ENCODE measurements at regions not wholly inside any gene's neighbourhood (a gene's known extent, or its start where the extent isn't known, plus 50 kb on each side); places are given as distances from the start of the nearest gene placed in this dataset.
"Not testable (repeated sequence)": the region's sequence is repeated elsewhere in the genome, so short reads cannot be mapped to it uniquely, and the experiment has no call there.

DNA sequence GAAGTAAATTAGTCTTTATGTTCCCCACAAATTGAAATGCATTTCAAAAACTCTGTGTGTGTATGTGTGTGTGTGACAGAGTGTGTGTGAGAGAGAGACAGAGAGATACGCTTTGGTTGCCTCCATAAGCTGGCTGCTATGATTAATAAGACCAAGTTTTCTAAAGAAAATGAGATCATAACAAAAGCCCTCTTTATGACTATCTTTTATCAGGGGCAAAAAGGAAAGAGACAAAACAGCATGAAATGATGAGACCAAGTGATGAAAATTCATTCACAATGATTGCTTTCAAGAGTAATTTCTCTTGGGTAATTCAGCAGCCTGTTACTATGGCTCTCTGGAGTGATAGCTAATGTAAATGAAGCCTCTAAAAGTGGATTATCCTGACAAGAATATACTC, 277.6 kb upstream of the PLEKHG7 start:
- DNase-seq (ENCODE audit: low spot score), result no peak

DNA sequence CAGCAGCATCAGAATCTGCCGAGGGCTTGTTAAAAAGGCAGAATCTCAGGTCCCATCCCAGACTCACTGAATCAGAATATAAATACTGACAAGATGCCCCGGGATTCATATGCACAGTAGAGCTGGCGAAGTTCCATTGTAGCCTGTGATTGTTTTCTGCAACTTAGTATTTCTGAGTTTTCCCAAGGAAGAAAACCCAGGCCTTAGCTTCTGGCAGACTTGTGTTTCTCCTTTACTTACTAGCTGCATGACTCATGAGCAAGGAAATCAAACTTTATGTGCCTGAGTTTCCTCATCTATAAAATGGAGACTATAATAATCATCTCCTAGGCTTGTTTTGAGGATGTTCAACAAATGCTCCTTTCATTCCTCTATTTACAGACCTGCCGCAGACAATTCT, 278.5 kb upstream of the PLEKHG7 start:
- DNase-seq (ENCODE audit: low spot score), result no peak

DNA sequence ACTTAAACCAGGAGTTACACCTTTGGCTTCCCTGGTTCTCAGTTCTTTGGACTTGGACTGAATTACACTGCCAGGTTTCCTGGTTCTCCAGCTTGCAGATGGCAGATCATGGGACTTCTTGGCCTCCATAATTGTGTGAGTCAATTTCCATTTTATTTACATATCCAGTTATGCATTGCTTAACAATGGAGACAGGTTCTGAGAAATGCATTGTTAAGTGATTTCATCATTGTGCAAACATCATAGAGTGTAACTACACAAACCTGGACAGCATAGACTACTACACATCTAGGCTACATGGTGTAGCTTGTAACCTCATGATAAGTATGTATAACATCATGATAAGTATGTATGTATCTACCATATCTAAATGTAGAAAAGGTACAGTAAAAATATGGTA, 276.1 kb upstream of the BTG1 start:
- DNase-seq (ENCODE audit: low spot score), result no peak

DNA sequence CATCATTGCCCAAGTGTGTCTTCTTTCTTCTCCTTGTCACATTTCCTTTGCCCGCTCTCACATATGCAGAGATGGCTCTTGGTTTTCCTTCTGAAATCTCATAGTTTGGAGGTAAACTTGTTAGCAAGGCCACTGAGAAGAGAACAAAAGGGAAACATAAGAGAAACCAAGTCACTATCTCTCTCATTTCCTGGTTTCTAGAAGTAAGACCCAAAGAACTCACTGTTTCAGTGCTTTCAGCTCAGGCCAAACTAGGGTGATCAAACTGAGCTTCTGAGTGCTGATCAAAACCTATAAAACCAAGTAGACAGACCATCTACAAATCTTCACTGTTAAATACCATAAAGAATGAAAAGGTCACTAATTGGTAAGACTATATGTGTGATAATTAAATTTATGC, 275.4 kb upstream of the BTG1 start:
- DNase-seq (ENCODE audit: low spot score), result no peak

DNA sequence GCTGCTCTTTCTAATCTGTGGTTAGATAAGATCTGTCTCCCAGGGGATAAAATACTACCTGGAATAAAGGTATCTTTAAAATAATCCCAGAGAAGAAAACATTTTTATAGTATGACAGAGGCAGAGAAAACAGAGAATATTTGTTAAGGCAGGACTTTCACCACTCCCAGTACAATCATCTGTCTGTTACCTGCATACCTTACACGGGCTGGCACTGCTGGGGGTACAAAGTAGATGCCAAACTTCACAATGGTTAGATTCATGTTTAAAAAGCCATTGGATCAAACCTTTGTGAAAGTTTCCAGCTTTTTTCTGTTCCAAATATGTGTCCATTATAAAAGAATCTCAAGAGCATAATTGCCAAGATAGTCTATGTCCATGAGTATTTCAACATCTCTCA, 273.6 kb upstream of the BTG1 start:
- DNase-seq (ENCODE audit: low spot score), result no peak

DNA sequence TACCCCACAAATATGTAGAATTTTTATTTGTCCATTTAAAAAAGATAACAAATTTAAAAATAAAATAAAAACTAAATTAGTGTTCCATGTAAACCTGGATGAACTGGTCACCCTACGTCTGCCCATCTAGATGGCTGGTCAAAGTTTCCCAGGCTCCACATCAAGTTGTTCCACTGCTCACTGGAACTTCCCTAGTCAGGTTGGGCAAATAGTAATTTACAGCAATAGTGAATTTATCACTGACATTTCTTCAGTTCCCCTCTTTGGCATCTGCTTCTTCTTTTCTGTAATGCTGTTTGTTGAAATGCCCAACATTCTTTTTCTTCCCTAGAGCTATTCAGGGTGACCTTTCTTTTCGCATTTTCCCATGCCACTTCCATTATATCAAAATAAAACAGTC, 272.7 kb upstream of the BTG1 start:
- DNase-seq (ENCODE audit: low spot score), result no peak

DNA sequence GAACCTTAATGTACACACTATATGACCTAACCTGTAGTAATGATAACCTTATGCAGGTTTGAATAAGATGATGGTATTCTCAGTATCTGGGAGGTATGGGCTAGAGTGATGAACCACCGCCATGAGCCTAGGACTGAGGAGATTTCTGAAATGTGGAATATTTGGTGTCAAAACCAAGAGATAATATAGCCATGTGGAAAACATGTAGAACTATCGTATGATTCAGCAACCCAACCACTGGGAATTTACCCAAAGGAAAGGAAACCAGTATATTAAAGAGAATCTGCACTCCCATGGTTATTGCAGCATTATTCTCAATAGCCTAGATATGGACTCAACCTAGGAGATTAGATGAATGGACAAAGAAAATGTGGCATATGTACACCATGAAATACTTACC, 271.7 kb upstream of the BTG1 start:
- DNase-seq (ENCODE audit: low spot score), result no peak

DNA sequence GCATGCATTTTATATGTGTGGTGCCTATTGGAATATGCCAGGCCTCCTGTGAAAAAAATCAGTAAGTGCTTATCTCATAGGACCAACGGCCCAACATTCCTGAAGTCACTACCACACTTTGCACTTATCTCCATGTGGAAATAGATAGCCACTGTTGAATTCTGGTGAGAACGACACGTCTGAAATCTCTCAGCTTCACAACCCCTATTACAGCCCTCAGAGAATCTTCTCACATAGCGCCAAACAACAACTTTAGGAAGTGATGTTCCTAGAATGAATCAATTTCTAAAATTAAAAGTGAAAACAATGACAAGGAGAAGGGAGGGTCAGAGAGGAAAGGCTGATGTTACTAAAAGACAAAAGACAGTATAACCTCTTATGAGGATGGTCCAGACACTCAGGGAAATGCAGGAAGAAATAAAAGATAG, 270.8 kb upstream of the BTG1 start:
- DNase-seq (ENCODE audit: low spot score), result no peak

DNA sequence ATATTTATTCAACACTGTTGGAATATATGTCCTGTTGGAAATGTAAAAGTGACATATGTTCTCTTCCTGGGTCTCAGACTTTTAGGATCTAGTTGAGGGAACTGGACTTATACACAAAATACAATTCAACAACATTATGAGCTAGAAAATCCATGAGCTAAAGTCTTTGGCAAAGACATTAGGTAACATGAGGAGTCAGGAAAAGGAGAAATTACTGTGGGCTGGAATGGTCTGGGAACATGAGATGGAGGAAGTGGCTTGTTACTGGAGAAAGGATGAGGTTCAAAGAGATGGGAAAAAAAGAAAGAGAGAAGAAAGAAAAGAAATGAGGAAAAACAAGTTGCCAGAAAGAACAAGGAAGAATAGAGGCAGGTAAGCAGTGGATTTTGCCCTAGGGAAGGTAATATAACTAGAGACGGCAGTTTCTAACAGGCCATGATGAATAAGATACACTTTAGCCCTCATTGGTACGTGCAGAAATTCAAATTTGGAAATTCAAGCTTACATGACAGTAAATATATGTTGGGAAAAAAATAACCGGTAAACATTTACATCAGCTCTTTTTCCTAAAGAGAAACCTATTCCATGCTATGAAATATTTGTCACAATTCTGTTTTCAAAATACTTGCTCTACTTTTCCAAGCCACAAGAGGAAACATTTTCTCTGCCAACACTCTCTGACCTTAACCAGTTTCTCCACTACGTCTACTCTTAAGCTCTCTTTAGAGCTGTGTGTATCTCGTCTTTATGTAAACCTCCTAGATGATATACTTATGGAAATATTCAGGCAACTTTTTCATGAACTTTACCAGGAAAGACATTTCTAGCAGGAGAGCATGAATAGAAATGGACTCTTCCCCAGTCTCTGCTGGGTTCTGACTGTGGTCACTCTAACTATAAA, 268.8 kb upstream of the BTG1 start:
- DNase-seq (ENCODE audit: low spot score), result no peak

DNA sequence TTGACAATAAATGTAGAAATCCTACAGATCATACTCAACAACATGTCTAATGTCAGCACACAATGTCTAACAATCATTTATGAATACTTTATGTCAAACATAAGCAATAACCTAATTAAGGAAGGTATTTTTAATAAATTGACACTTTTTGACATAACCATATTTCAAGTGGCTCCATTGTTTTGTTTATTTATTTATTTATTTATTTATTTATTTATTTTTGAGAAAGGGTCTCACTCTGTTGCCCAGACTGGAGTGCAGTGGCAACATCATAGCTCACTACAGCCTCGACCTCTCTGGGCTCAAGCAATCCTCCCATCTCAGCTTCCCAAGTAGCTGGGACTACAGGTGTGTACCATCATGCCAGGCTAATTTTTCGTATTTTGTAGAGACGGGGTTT, 267.6 kb upstream of the BTG1 start:
- no peak for DNase-seq (ENCODE audit: low spot score)

DNA sequence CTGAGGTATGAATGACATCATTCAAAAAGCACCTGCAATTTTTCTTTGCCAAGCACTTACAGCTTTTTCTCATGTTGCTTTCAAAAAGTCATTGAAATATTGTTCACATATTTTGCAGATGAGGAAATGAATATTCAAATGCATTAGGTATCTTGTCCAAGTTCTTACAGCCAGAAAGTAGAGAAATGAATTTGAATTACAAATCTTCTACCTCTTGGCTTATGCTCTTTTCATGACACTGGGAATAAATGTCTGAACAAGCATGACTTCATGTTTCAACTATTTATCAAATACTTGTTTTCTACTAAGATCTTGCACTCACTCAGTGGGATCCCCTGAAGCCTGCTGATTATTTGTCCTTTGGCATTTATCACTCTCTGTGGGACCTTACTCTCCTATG, 267.2 kb upstream of the BTG1 start:
- no peak for DNase-seq (ENCODE audit: low spot score)

DNA sequence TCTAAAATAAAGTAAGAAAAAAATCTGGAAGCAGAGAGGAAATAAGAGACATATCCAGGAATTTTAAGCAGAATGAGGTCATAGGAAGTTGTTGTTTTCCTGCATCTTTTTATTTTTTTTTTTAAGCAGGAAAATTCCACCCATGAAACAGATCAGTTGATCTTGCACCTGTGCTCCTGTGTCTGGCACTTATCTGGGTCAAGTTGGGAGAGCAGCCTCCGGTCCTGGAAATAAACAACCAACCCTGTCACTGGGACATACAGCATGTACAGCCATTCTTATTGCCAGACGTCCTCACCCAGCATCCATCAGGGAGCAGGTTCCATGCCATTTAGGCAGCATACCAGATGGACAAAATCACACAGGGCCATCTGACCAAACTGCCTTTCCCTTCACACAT, 266.0 kb upstream of the BTG1 start:
- no peak for DNase-seq (ENCODE audit: low spot score)

DNA sequence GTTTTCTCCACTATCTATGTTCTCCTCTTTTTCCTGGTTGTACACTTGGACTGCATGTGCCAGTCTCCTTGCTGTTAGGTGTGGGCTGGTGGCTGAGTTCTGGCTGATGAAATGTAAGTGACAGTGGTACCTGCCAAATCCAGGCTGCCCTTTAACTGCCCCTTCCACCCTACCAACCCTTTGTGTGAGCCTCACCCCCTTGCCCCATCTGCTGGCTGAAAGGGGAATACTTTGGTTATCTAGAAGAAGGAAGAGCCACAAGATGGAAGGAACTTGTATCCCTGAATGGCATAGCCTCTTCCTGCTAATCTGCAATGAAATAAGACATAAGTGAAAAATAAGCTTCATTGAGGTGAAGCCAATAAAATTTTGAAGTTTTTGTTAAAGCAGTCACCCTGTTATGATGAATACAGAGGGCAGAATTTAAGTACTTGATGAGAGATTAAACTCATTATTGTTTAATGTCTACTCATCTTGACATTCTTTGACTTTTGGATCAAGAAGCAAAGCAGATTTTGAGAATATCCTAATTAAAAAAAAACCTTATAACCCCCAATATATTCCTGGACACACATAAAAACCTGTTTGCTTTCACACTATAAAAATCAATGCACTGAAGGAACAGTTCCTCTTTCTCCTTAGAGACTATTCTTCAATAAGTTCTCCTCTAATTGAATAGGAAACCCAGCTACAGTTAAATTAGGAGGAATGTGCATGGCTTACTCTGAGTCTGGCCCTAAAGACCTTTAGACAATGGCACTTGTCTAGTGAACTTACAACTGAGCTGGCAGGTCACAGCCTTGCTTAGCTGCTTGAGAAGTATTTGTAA, 262.6 kb upstream of the BTG1 start:
- peak; percentile 50 for DNase-seq (ENCODE audit: low spot score)

DNA sequence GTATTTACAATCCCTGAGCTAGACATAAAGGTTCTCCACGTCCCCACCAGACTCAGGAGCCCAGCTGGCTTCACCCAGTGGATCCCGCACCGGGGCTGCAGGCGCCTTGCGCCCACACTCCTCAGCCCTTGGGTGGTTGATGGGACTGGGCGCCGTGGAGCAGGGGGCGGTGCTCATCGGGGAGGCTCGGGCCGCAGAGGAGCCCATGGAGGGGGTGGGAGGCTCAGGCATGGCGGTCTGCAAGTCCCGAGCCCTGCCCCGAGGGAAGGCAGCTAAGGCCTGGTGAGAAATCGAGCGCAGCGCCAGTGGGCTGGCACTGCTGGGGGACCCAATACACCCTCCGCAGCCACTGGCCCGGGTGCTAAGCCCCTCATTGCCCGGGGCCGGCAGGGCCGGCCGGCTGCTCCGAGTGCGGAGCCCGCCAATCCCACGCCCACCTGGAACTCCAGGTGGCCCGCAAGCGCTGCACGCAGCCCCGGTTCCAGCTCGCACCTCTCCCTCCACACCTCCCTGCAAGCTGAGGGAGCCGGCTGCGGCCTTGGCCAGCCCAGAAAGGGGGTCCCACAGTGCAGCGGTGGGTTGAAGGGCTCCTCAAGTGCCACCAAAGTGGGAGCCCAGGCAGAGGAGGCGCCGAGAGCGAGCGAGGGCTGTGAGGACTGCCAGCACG, 260.9 kb upstream of the BTG1 start:
- not testable (repeated sequence) for DNase-seq (ENCODE audit: low spot score)

DNA sequence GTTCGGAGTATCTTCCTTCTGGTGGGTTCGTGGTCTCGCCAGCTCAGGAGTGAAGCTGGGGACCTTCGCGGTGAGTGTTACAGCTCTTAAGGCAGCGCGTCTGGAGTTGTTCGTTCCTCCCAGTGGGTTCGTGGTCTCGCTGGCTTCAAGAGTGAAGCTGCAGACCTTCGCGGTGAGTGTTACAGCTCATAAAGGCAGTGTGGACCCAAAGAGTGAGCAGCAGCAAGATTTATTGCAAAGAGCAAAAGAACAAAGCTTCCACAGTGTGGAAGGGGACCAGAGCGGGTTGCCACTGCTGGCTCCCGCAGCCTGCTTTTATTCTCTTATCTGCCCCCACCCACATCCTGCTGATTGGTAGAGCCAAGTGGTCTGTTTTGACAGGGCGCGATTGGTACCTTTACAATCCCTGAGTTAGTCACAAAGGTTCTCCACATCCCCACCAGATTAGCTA, 260.2 kb upstream of the BTG1 start:
- DNase-seq (ENCODE audit: low spot score), result peak; percentile 41

DNA sequence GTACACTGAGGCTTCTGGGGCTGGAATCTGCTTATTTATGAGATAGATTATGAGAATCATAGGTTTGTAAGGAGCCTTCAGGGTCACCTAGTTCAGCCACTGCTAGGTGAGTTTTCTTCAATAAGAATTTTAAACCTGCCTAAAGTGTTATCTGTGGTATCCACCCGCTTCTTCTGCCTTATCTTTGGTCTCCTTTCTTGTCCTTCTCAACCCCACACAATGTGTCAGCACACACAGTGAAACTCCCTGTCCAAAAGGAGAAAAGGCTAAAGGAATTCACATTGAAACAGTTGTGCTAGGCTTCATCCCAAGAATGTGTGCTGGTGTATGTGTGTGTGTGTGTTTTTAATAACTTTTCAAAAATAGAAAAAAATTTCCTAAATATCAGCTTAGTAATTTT, 259.3 kb upstream of the BTG1 start:
- DNase-seq (ENCODE audit: low spot score), result no peak

DNA sequence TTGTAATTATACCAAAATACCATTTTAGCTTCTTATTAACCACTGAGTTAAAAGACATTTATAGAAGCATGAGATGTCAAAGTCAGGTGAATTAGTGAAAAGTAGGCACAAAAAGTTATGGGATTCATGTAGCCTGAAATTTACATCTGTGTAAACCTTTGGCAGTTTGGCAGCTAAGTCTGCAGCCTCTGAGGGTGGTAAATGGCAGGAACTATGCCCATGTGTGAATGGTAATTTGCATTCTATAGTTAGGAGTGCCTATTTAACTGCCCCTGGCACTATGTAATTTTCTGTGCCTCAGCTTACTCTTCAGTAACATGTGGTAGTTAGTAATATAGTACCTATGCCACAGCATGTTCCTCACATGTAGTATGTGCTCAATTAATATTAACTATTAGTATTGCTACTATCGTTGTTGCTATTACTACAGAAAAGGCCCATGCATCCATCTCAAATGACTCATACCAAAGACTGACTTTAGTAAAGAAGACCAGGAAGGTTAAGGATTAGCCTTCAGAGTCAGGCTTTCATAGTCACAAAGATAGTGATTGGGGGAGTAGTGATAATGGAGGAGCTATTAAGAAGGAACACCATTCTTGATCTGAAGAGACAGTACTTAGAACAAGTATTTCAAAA, 258.7 kb upstream of the BTG1 start:
- DNase-seq (ENCODE audit: low spot score), result no peak

DNA sequence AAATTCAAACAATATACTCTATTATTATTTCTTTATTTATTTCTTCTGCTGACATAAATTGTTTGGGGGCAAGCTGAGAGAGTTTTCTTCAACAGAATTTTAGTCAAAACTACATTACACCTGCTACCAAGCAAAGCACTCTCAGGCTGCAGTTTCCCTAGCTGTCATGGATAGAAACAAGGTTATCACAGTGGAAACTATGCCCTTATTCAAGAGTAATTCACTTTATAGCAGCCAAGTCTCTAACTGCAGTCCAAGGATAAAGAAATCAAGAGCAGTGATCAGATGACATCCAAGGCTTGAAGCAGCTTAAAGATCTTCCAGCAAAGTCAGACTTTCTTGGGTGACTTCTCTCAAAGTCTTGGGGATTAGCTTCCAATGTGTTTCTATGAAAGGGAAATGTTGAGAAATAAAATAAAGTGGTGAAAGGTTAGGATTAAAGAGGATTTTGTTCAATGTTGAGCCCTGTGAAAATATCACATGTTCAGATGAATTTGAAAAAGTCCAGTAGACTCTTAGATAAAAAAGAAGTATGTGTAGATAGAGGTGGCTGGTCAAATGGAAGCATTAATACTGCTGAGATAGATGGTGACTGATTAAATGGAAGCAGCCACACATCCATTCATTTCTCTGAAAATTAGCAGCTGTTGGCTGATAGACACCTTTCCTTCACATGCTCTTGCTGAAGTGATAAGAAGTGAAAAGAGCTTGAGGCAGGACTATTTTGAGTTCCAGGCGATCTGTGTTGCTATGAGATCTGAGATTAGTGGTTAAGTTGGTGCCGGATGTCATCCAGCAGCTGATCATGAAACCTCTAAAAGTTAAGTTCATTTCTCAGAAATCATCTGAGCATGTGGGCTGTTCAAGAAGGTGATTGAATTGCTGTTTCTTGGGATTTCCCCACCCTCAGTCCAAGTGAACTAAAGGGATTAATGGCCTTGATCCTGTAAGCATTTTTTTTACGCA, 257.8 kb upstream of the BTG1 start:
- peak; percentile 90 for DNase-seq (ENCODE audit: low spot score)

DNA sequence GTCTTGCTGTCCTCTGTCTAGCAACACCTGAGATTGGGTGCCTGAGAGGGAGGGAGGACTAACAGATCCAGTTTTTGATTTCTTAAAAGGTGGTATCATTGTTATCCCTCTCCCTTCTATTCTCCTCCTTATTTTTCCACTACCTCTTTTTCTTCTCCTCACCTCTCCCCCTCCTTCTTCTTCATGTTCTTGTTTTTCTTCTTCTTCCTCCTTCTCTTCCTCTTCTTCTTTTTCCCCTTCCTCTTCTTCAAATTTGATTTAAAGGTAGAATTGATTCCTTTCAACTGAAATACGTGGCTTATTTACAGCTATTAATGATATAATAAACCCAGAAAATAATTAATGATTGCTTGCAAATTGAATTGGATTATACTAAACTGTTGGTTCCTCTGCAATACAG, 256.8 kb upstream of the BTG1 start:
- DNase-seq (ENCODE audit: low spot score), result no peak

DNA sequence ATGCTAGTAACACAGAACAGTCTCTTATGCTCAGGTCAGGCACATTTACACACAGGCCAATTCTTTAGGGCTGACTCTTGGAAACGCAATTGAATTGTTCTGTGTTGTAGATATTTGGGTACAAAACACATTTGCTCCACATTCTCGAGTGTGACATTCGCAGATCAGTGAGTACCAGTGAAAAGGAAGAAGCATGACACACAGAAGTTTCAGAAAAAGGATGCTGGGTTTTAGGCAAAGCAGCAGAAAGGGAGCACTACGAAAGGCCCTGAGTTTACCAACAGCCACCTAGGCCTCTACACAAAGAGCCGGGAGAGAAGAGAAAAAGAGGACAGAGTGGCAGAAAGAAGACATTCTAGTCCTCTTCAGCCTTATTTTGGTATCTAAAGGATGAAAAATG, 254.4 kb upstream of the BTG1 start:
- peak; percentile 56 for DNase-seq (ENCODE audit: low spot score)
